GM12891 (cell line): ENCODE measurements at regions not wholly inside any gene's neighbourhood (a gene's known extent, or its start where the extent isn't known, plus 50 kb on each side); places are given as distances from the start of the nearest gene placed in this dataset.

Experiments
- POLR2A ChIP-seq: IDR thresholded peaks from 2 replicates; pipeline ENCODE4 v1.6.1; 2011; ENCODE audit warnings: low read depth, low read length, control low read depth
- POLR2AphosphoS5 ChIP-seq: IDR thresholded peaks from 2 replicates; pipeline ENCODE4 v1.6.1; 2011; ENCODE audit warnings: low read depth, low read length, control low read depth
- TAF1 ChIP-seq: IDR thresholded peaks from 2 replicates; pipeline ENCODE4 v1.6.1; 2011; ENCODE audit warnings: low read depth, low read length, control low read depth

GRCh38 chr11:122059565-122059964 lies 56.5 kb downstream of the BLID start:
- TF ChIP-seq POLR2AphosphoS5, result no peak
- TF ChIP-seq POLR2A, result no peak
- no peak for TF ChIP-seq TAF1
